ENCODE measurements at regions not wholly inside any gene's neighbourhood (a gene's known extent, or its start where the extent isn't known, plus 50 kb on each side); places are given as distances from the start of the nearest gene placed in this dataset.

DNA sequence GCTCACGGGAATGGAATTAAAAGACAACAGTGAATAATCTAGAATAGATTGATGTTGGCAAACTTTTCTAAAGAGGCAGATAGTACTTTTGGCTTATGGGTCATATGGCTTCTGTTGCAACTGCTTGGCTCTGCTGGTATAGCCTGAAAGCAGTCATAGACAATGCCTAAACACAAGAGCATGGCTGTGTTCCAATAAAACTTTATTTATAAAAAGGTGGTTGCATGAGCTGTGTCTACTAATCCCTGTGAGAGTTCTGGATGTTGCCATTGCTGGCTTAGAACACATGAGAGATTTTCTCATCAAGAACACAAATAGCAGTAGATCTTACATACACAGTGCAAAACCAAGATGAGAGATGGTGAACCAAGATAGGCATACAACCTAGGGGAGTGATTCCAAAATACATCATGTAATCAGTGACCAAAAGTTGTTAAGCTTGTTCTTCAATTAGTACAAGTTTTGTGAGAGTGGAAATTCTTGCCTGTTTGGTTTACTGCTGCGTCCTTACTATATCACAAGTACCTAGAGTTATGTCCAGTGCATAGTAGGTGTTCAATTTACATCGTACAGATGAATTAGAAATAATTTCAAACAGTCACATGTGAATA, 380.0 kb downstream of the METTL4 start:
- H3K4me2 ChIP-seq (ENCODE audit: low read length) = no peak overlapping the region
- no peak overlapping the region for H2AFZ ChIP-seq (ENCODE audit: low read depth, low read length, poor library complexity, severe bottlenecking)
- POLR2A ChIA-PET = no interaction called here
- H3K27me3 ChIP-seq (ENCODE audit: insufficient read depth, low read length) = no peaks in the 10 kb centered on the region
- H3K4me1 ChIP-seq (ENCODE audit: control insufficient read depth in 1 of 2, insufficient read depth in 2 of 2, low read length in 2 of 2) = no peaks in the 10 kb centered on the region
- intact Hi-C loops (cut with micrococcal nuclease) = no loop called here
- RAD21 ChIA-PET (ENCODE audit: low non-redundant PET in 1 of 2, low total read pairs in 2 of 2, uncharacterized antibody in 2 of 2, unreplicated experiment in 2 of 2) = no interaction called here
- H3K4me3 ChIP-seq (replicated peaks in 1 of 2; ENCODE audit: low read depth in 1 of 2, low read length in 2 of 2) = no peak overlapping the region
- no peaks in the 10 kb centered on the region for H3K9me2 ChIP-seq (ENCODE audit: insufficient read depth)
- DNase-seq (ENCODE audit: low read depth, low spot score) (no peak), ATAC-seq (no peak)
- TF ChIP-seq, protein P1, sequence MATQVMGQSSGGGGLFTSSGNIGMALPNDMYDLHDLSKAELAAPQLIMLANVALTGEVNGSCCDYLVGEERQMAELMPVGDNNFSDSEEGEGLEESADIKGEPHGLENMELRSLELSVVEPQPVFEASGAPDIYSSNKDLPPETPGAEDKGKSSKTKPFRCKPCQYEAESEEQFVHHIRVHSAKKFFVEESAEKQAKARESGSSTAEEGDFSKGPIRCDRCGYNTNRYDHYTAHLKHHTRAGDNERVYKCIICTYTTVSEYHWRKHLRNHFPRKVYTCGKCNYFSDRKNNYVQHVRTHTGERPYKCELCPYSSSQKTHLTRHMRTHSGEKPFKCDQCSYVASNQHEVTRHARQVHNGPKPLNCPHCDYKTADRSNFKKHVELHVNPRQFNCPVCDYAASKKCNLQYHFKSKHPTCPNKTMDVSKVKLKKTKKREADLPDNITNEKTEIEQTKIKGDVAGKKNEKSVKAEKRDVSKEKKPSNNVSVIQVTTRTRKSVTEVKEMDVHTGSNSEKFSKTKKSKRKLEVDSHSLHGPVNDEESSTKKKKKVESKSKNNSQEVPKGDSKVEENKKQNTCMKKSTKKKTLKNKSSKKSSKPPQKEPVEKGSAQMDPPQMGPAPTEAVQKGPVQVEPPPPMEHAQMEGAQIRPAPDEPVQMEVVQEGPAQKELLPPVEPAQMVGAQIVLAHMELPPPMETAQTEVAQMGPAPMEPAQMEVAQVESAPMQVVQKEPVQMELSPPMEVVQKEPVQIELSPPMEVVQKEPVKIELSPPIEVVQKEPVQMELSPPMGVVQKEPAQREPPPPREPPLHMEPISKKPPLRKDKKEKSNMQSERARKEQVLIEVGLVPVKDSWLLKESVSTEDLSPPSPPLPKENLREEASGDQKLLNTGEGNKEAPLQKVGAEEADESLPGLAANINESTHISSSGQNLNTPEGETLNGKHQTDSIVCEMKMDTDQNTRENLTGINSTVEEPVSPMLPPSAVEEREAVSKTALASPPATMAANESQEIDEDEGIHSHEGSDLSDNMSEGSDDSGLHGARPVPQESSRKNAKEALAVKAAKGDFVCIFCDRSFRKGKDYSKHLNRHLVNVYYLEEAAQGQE (IDR thresholded peaks at IDR 0.05; ENCODE audit: low read depth) = no peak
- TF ChIP-seq SRF (IDR thresholded peaks at IDR 0.05; ENCODE audit: low read depth) (no peak), EZH2phosphoT487 (IDR thresholded peaks at IDR 0.05; ENCODE audit: borderline replicate concordance) (no peak), ELF1 (IDR thresholded peaks at IDR 0.05; ENCODE audit: borderline replicate concordance, low read depth) (no peak)
- TF ChIP-seq, protein P2, sequence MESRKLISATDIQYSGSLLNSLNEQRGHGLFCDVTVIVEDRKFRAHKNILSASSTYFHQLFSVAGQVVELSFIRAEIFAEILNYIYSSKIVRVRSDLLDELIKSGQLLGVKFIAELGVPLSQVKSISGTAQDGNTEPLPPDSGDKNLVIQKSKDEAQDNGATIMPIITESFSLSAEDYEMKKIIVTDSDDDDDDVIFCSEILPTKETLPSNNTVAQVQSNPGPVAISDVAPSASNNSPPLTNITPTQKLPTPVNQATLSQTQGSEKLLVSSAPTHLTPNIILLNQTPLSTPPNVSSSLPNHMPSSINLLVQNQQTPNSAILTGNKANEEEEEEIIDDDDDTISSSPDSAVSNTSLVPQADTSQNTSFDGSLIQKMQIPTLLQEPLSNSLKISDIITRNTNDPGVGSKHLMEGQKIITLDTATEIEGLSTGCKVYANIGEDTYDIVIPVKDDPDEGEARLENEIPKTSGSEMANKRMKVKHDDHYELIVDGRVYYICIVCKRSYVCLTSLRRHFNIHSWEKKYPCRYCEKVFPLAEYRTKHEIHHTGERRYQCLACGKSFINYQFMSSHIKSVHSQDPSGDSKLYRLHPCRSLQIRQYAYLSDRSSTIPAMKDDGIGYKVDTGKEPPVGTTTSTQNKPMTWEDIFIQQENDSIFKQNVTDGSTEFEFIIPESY (IDR thresholded peaks at IDR 0.05; ENCODE audit: extremely low read depth, insufficient replicate concordance, low read length) = no peak
- TF ChIP-seq, protein P3, sequence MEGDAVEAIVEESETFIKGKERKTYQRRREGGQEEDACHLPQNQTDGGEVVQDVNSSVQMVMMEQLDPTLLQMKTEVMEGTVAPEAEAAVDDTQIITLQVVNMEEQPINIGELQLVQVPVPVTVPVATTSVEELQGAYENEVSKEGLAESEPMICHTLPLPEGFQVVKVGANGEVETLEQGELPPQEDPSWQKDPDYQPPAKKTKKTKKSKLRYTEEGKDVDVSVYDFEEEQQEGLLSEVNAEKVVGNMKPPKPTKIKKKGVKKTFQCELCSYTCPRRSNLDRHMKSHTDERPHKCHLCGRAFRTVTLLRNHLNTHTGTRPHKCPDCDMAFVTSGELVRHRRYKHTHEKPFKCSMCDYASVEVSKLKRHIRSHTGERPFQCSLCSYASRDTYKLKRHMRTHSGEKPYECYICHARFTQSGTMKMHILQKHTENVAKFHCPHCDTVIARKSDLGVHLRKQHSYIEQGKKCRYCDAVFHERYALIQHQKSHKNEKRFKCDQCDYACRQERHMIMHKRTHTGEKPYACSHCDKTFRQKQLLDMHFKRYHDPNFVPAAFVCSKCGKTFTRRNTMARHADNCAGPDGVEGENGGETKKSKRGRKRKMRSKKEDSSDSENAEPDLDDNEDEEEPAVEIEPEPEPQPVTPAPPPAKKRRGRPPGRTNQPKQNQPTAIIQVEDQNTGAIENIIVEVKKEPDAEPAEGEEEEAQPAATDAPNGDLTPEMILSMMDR (IDR thresholded peaks at IDR 0.05 in 2 of 3, conservative IDR thresholded peaks at IDR 0.05 in 1 of 3; ENCODE audit: borderline replicate concordance in 1 of 3, insufficient read depth in 1 of 3, low read depth in 2 of 3, low read length in 2 of 3) = no peak
- no peaks in the 10 kb centered on the region for H3K79me2 ChIP-seq (ENCODE audit: insufficient read depth, low read length)
- H3K9me3 ChIP-seq (ENCODE audit: control insufficient read depth in 1 of 2, insufficient read depth in 1 of 2, low read depth in 1 of 2, low read length in 2 of 2) = no peaks in the 10 kb centered on the region
- no TSS peak for BruUV-seq (replicated peaks)
- CTCF ChIA-PET = no interaction called here
- no peak overlapping the region for H3K9ac ChIP-seq (ENCODE audit: low read length)
- no peaks in the 10 kb centered on the region for H3K36me3 ChIP-seq (ENCODE audit: control insufficient read depth in 1 of 2, insufficient read depth in 2 of 2, low read length in 2 of 2)
- H4K20me1 ChIP-seq (ENCODE audit: insufficient read depth) = no peaks in the 10 kb centered on the region
- H3K27ac ChIP-seq (ENCODE audit: low read depth, low read length) = no peak overlapping the region
